VCaP (cell line): ENCODE measurements at regions not wholly inside any gene's neighbourhood (a gene's known extent, or its start where the extent isn't known, plus 50 kb on each side); places are given as distances from the start of the nearest gene placed in this dataset.

Experiments used
- H3K27ac ChIP-seq: fragments of 450-650 bp; 2 replicates; pipeline ENCODE4 v1.5.1; 2017
- CTCF ChIP-seq: fragments of 450-650 bp; conservative IDR thresholded peaks from 2 replicates; pipeline ENCODE4 v1.5.1; 2017; ENCODE audit warnings: mild to moderate bottlenecking, moderate library complexity

DNA sequence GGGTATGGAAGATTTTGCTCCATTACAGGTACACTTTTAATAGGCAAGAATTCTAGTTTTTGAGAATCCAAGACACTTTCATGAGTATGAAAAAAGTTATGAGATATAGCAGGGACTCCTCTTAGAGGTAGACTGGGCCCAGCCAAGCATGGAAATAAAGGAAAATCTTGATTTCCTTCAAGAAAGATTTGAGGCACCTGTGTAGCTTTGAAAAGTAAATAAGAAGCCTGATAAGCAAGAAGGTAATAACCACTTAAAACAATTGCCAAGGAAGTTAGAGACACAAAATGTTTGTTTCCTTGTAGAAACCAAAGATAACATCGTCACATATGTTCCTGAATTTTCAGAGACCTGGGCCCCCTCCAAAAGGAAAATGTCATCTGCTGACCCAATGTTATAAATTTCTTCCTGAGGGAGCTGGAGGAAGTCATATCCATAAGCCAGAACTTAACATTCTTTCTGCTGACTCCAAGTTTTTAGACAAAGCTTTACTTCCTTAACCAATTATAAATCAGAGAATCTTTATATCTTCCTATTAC is 314.5 kb upstream of the ANO3 start:
- no peak for TF ChIP-seq CTCF

GRCh38 chr11:26017903-26018302 is 314.0 kb upstream of the ANO3 start:
- no peak for TF ChIP-seq CTCF
- H3K27ac ChIP-seq, result peak overlapping the region; percentile 81

More for the DNA sequence above, 314.5 kb upstream of the ANO3 start:
- peak overlapping the region; percentile 81 for H3K27ac ChIP-seq

- no peak for TF ChIP-seq CTCF
- peak overlapping the region; percentile 81 for H3K27ac ChIP-seq
Measured at GRCh38 chr11:26018336-26018735, 313.6 kb upstream of the ANO3 start.

- TF ChIP-seq CTCF, result no peak
- peak overlapping the region; percentile 81 for H3K27ac ChIP-seq
Measured at GRCh38 chr11:26019386-26019785, 312.5 kb upstream of the ANO3 start.

DNA sequence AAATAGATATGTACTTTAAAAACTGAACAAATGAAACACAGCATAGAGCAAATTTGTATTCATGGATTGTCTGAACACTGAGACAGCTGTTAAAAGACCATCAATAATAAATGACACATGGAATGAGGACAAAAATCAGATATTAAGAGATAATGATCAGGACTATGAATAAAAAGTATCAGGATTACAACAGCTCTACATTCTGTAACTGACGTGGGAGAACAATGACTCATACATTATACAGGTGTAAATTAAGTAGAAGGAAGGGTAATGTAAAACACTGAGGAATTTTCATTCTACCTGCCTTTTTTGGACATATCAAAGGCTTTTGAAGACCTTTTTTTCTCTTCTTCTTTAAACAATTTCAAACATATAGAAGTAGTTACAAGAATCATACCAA is 310.9 kb upstream of the ANO3 start:
- H3K27ac ChIP-seq, result no peak overlapping the region
- TF ChIP-seq CTCF, result no peak

DNA sequence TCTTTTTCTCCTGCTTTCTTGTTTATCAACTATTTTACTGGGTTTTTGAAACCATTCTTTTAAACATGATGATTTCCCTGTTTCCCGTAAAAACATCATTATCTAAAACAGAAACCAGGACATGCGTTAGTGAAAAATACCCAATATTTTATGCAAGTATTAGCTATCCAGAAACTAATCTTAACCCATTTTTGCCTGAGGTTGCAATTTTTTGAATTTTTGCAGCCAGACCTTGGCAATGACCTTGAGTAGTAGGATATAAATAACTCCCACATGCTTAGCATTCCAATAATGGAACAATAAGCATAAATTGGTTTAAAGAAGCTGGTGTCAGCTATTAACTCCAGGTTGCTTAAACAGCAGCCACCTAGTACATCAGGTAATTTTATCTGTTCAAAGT is 308.9 kb upstream of the ANO3 start:
- no peak for TF ChIP-seq CTCF
- no peak overlapping the region for H3K27ac ChIP-seq

- TF ChIP-seq CTCF, result no peak
- H3K27ac ChIP-seq, result no peak overlapping the region
Measured at GRCh38 chr11:26025676-26026075, 306.3 kb upstream of the ANO3 start.
